ENCODE measurements at regions not wholly inside any gene's neighbourhood (a gene's known extent, or its start where the extent isn't known, plus 50 kb on each side); places are given as distances from the start of the nearest gene placed in this dataset.

DNA sequence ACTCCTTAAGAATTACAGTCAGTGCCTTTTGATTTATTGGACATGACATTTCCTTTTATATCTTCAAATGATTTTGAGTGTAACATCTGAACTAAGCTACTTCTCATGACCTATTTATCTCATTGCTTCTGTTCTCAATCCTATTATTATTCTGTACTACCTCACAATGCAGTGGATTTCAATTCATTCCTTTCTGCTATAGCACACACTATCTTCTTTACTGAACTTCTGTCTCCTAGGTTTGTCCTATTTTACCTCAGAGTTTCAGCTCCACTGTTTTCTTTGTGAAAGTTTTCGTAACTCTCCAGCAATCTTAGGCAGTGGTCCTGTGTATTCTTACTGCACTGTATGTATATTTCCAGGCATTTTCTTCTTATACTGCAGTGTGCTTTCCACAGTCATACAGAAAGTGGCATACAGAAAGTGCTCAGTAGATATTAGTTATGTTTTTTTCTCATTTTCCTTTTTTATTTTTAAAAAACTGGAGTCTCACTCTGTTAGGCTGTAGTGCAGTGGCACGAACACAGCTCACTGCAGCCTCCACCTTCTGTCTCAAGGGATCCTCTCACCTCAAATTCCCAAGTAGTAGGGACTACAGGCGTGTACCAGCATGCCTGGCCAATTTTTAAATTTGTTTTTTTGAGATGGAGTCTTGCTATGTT, 368.6 kb upstream of the RGS6 start:
- no peak for TF ChIP-seq CTCF (IDR thresholded peaks at IDR 0.05 in 8 of 11, conservative IDR thresholded peaks at IDR 0.05 in 3 of 11)
- no peak for TF ChIP-seq POLR2A (IDR thresholded peaks at IDR 0.05)
